Liver (tissue), 8 donors: ENCODE measurements at regions not wholly inside any gene's neighbourhood (a gene's known extent, or its start where the extent isn't known, plus 50 kb on each side); places are given as distances from the start of the nearest gene placed in this dataset.

Source experiments
- DNase-seq: peaks from one replicate; pipeline ENCODE4 v3.0.0-alpha.2; 2017; ENCODE audit warnings: low spot score
- H3K27ac ChIP-seq, 2 donors: one replicate each; pipeline ENCODE4 v1.7.0; 2013; ENCODE audit warnings: inconsistent platforms in 2 of 2, low read length in 2 of 2, control low read depth in 1 of 2, low read depth in 1 of 2, mild to moderate bottlenecking in 1 of 2
- H3K27me3 ChIP-seq, 4 donors: one replicate each; pipeline versions ENCODE4 v1.6.1 to v1.7.0; 2013; ENCODE audit warnings: low read length in 3 of 4, inconsistent platforms in 1 of 4, mild to moderate bottlenecking in 1 of 4, moderate library complexity in 1 of 4; ENCODE audit not compliant: control insufficient read depth in 4 of 4, insufficient read depth in 4 of 4
- H3K36me3 ChIP-seq, 4 donors: one replicate each; pipeline versions ENCODE4 v1.6.1 to v1.7.0; 2013; ENCODE audit warnings: low read length in 3 of 4, mild to moderate bottlenecking in 3 of 4, low read depth in 1 of 4, moderate library complexity in 1 of 4; ENCODE audit not compliant: control insufficient read depth in 4 of 4, insufficient read depth in 3 of 4
- H3K4me1 ChIP-seq, 4 donors: one replicate each; pipeline versions ENCODE4 v1.6.1 to v1.7.0; 2013; ENCODE audit warnings: low read length in 3 of 4, mild to moderate bottlenecking in 3 of 4, moderate library complexity in 1 of 4; ENCODE audit not compliant: control insufficient read depth in 4 of 4, insufficient read depth in 4 of 4
- H3K4me3 ChIP-seq, 3 donors: one replicate each; pipeline versions ENCODE4 v1.6.1 to v1.7.0; 2013; ENCODE audit warnings: low read length in 3 of 3, control low read depth in 1 of 3, low read depth in 1 of 3, mild to moderate bottlenecking in 1 of 3
- H3K9ac ChIP-seq, 2 donors: one replicate each; pipeline ENCODE4 v1.7.0; 2013; ENCODE audit warnings: low read length in 2 of 2, mild to moderate bottlenecking in 2 of 2, moderate library complexity in 2 of 2, control low read depth in 1 of 2, low read depth in 1 of 2
- H3K9me3 ChIP-seq, 4 donors: one replicate each; pipeline versions ENCODE4 v1.6.1 to v1.7.0; 2013; ENCODE audit warnings: low read length in 3 of 4; ENCODE audit not compliant: control insufficient read depth in 4 of 4
- EGR1 ChIP-seq, 2 donors: IDR thresholded peaks; 2 replicates each; pipeline ENCODE4 v1.6.1; 2016 to 2018; ENCODE audit warnings: antibody characterized with exemption in 2 of 2, low read depth in 2 of 2
- FOXA1 ChIP-seq: IDR thresholded peaks from 2 replicates; pipeline ENCODE4 v1.6.1; 2016; ENCODE audit warnings: antibody characterized with exemption
- HNF4A ChIP-seq, 2 donors: conservative IDR thresholded peaks; 2 replicates each; pipeline ENCODE4 v1.6.1; 2016; ENCODE audit warnings: antibody characterized with exemption in 2 of 2, mild to moderate bottlenecking in 2 of 2
- HNF4G ChIP-seq: IDR thresholded peaks from 2 replicates; pipeline ENCODE4 v1.6.1; 2016; ENCODE audit warnings: antibody characterized with exemption
- JUND ChIP-seq, 2 donors: IDR thresholded peaks; 2 replicates each; pipeline ENCODE4 v1.6.1; 2016; ENCODE audit warnings: antibody characterized with exemption in 2 of 2
- RAD21 ChIP-seq, 2 donors: IDR thresholded peaks; 2 replicates each; pipeline ENCODE4 v1.6.1; 2016; ENCODE audit warnings: antibody characterized with exemption in 2 of 2, mild to moderate bottlenecking in 2 of 2
- REST ChIP-seq: IDR thresholded peaks from 2 replicates; pipeline ENCODE4 v1.6.1; 2016; ENCODE audit warnings: antibody characterized with exemption, mild to moderate bottlenecking
- RXRA ChIP-seq, 2 donors: IDR thresholded peaks; 2 replicates each; pipeline ENCODE4 v1.6.1; 2017 to 2018; ENCODE audit warnings: antibody characterized with exemption in 2 of 2, mild to moderate bottlenecking in 1 of 2
- SP1 ChIP-seq: IDR thresholded peaks from 2 replicates; pipeline ENCODE4 v1.6.1; 2018; ENCODE audit warnings: antibody characterized with exemption, mild to moderate bottlenecking
- TAF1 ChIP-seq: conservative IDR thresholded peaks from 2 replicates; pipeline ENCODE4 v1.6.1; 2016; ENCODE audit warnings: antibody characterized with exemption, mild to moderate bottlenecking
- YY1 ChIP-seq: IDR thresholded peaks from 2 replicates; pipeline ENCODE4 v1.6.1; 2016; ENCODE audit warnings: antibody characterized with exemption, mild to moderate bottlenecking
- WGBS: extraction: QIAGEN DNeasy Blood & Tissue Kit; methylation state at CpG from one replicate; pipeline ENCODE4 v1.1.7; 2013; 5-methylcytosine and 5-hydroxymethylcytosine counted together
- TF ChIP-seq, protein P1 (sequence below): fragments of 150-350 bp; IDR thresholded peaks from 2 replicates; pipeline ENCODE4 v1.5.1; 2017; ENCODE audit warnings: improper control_type of control experiment, low read depth, low read length; ENCODE audit not compliant: missing input control
- TF ChIP-seq, protein P2 (sequence below): IDR thresholded peaks from 2 replicates; pipeline ENCODE4 v1.6.1; 2016; ENCODE audit warnings: antibody characterized with exemption
- donor health status: healthy.
- donor health status: healthy.
- donor health status: healthy.
- donor health status: healthy.
- donor health status: healthy.

- peak; percentile 64 to 75 for TF ChIP-seq RAD21 (IDR thresholded peaks at IDR 0.05)
- TF ChIP-seq, protein P1, sequence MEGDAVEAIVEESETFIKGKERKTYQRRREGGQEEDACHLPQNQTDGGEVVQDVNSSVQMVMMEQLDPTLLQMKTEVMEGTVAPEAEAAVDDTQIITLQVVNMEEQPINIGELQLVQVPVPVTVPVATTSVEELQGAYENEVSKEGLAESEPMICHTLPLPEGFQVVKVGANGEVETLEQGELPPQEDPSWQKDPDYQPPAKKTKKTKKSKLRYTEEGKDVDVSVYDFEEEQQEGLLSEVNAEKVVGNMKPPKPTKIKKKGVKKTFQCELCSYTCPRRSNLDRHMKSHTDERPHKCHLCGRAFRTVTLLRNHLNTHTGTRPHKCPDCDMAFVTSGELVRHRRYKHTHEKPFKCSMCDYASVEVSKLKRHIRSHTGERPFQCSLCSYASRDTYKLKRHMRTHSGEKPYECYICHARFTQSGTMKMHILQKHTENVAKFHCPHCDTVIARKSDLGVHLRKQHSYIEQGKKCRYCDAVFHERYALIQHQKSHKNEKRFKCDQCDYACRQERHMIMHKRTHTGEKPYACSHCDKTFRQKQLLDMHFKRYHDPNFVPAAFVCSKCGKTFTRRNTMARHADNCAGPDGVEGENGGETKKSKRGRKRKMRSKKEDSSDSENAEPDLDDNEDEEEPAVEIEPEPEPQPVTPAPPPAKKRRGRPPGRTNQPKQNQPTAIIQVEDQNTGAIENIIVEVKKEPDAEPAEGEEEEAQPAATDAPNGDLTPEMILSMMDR, result peak; percentile 21
- TF ChIP-seq TAF1, result no peak
- Histone ChIP-seq H3K9me3 (no peaks in the 10 kb centered on the region), H3K9ac (no peak overlapping the region), H3K27me3 (no peaks in the 10 kb centered on the region), H3K4me3 (no peak overlapping the region), H3K27ac (no peak overlapping the region), H3K36me3 (no peaks in the 10 kb centered on the region), H3K4me1 (no peaks in the 10 kb centered on the region)
- DNase-seq, result no peak
Measured at GRCh38 chr21:16002874-16003466, 273.2 kb downstream of the USP25 start.

- Histone ChIP-seq H3K27ac (no peak overlapping the region), H3K9ac (no peak overlapping the region), H3K4me1 (no peaks in the 10 kb centered on the region), H3K9me3 (no peaks in the 10 kb centered on the region), H3K4me3 (no peak overlapping the region), H3K27me3 (no peaks in the 10 kb centered on the region), H3K36me3 (no peaks in the 10 kb centered on the region)
- DNase-seq, result no peak
- TF ChIP-seq EGR1 (IDR thresholded peaks at IDR 0.05; ENCODE audit: low read depth in 2 of 2) (no peak), HNF4A (conservative IDR thresholded peaks at IDR 0.05) (no peak), REST (no peak), YY1 (no peak), TAF1 (no peak), RXRA (IDR thresholded peaks at IDR 0.05) (no peak), SP1 (no peak), FOXA1 (no peak), JUND (IDR thresholded peaks at IDR 0.05) (no peak), HNF4G (no peak)
- TF ChIP-seq, protein P2, sequence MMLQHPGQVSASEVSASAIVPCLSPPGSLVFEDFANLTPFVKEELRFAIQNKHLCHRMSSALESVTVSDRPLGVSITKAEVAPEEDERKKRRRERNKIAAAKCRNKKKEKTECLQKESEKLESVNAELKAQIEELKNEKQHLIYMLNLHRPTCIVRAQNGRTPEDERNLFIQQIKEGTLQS, result no peak
- WGBS, result 76% methylated on average over 5 of the region's 5 CpGs
Measured at GRCh38 chr21:16004086-16004485, 274.3 kb downstream of the USP25 start.

DNA sequence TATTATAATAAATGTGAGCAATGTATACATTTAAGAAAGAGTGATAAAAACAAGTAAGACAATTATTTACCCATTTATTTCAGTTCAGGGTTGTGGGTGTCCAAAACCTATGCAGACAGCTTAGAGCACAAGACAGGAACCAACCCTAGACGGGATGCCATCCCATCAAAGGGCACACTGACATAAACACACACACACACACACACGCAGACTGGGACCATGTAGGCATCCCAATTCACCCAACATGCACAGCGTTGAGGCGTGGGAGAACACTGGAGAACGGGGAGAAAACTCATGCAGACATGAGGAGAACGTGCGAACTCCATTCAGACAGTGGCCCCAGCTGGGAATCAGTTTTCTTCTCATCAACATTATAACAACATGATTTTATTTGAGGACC is 274.7 kb downstream of the USP25 start:
- TF ChIP-seq TAF1, result no peak
- Histone ChIP-seq H3K9me3 (no peaks in the 10 kb centered on the region), H3K36me3 (no peaks in the 10 kb centered on the region), H3K4me3 (no peak overlapping the region), H3K27ac (no peak overlapping the region), H3K9ac (no peak overlapping the region), H3K27me3 (no peaks in the 10 kb centered on the region), H3K4me1 (no peaks in the 10 kb centered on the region)
- no peak for DNase-seq
- 90% methylated on average over 7 of the region's 7 CpGs for WGBS
